ENCODE measurements at regions not wholly inside any gene's neighbourhood (a gene's known extent, or its start where the extent isn't known, plus 50 kb on each side); places are given as distances from the start of the nearest gene placed in this dataset.

GRCh38 chr5:124849774-124850173, 103.3 kb upstream of the ZNF608 start:
- Mint-ChIP-seq H3K27ac (no peak overlapping the region), H3K4me3 (no peak overlapping the region), H3K36me3 (no peaks in the 10 kb centered on the region), H3K27me3 (ENCODE audit: low read depth) (peaks cover 3% of the 10 kb centered on the region), H3K9me3 (peaks cover 4% of the 10 kb centered on the region), H3K4me1 (no peaks in the 10 kb centered on the region)
- no peak for TF ChIP-seq CTCF (IDR thresholded peaks at IDR 0.05; ENCODE audit: unreplicated experiment)
- no peak for DNase-seq (ENCODE audit: low spot score in 2 of 2, unreplicated experiment in 2 of 2)

- no peak overlapping the region for H3K4me3 Mint-ChIP-seq
- TF ChIP-seq CTCF (IDR thresholded peaks at IDR 0.05; ENCODE audit: unreplicated experiment), result no peak
These were observed 110.3 kb upstream of the ZNF608 start for GRCh38 chr5:124856726-124857125.

DNA sequence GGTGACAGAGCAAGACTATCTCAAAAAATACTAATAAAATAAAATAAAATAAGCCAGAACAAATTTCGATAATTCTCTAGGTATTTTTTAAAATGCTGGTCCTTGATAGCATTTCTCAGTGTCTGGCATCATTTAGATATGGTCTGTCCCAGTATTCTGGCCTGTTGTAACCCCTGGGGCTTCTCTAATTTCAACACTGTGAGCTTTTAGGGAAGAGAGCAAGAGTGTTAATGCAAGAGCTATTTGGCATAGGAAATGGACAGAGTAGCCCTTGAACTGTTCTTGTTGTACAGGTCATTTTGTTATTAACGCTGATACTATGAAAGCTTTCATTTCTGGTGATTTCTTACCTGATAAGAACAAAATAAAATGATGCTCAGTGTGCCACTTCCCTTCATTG, 112.2 kb upstream of the ZNF608 start:
- no peak for DNase-seq (ENCODE audit: low spot score in 2 of 2, unreplicated experiment in 2 of 2)
- no peaks in the 10 kb centered on the region for H3K36me3 Mint-ChIP-seq
- H3K27ac Mint-ChIP-seq, result no peak overlapping the region
- no peak for TF ChIP-seq CTCF (IDR thresholded peaks at IDR 0.05; ENCODE audit: unreplicated experiment)
- no peaks in the 10 kb centered on the region for H3K27me3 Mint-ChIP-seq (ENCODE audit: low read depth)
- H3K4me1 Mint-ChIP-seq, result peaks cover 4% of the 10 kb centered on the region
- H3K4me3 Mint-ChIP-seq, result no peak overlapping the region
- H3K9me3 Mint-ChIP-seq, result peaks cover 4% of the 10 kb centered on the region

More at GRCh38 chr5:124856726-124857125, 110.3 kb upstream of the ZNF608 start:
- Mint-ChIP-seq H3K27me3 (ENCODE audit: low read depth) (no peaks in the 10 kb centered on the region), H3K36me3 (no peaks in the 10 kb centered on the region), H3K4me1 (peaks cover 4% of the 10 kb centered on the region), H3K27ac (no peak overlapping the region), H3K9me3 (peaks cover 4% of the 10 kb centered on the region)
- no peak for DNase-seq (ENCODE audit: low spot score in 2 of 2, unreplicated experiment in 2 of 2)

DNA sequence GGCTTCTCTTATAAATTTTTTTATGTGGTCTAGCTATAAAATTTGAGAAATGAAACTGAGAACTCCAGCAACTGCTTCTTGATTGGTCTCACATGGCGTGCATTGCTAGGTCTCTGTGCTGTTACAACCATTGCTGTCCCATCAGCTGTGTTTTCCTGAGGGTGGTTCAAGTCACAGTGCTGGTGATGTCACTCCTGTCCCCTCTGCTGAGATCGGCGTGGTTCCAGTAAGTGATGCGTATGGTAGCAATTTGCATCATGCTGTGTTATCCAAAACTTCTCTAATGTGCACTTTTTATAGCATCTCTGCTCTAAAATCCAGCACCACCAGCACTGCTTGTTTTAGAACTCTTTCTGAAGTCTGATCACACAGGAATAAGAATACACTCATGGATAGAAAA, 112.6 kb upstream of the ZNF608 start:
- TF ChIP-seq CTCF (IDR thresholded peaks at IDR 0.05; ENCODE audit: unreplicated experiment), result no peak
- Mint-ChIP-seq H3K4me1 (peaks cover 4% of the 10 kb centered on the region), H3K27me3 (ENCODE audit: low read depth) (no peaks in the 10 kb centered on the region), H3K36me3 (no peaks in the 10 kb centered on the region), H3K9me3 (peaks cover 4% of the 10 kb centered on the region), H3K4me3 (no peak overlapping the region), H3K27ac (no peak overlapping the region)
- DNase-seq (ENCODE audit: low spot score in 2 of 2, unreplicated experiment in 2 of 2), result no peak

DNA sequence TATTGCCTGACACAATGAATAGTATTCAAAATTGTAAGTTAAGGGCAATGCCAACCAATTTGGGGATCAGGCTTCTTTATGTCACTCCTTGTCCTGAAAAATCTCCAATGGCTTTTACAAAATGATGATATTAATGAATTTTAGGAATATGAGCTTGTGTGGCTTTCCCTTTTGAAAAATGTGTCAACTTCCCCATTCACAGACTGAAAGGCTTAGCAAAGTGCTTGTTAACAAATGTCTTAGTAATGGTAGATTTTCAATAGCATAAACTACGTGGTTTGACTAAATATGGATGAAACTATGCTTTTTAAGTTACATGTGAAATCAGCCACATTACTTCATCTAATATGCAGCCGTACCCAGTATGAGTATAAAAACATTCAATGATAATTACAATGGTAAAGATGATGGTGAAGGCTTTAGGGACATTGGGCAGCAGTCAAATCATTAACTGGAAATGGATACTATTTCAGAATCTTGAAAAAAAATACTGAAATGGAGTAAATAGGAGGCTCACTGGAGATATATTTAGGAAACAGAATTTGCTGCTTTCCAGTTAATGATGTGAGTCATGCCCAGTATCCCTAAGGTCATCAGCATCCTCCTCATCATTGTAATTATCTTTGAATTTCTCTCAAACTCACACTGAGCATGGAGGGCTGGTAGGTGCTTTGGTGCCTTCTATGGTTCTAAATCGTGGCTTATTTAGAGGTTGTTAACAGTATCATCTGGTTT, 113.3 kb upstream of the ZNF608 start:
- no peak for DNase-seq (ENCODE audit: low spot score in 2 of 2, unreplicated experiment in 2 of 2)
- H3K36me3 Mint-ChIP-seq, result no peaks in the 10 kb centered on the region
- peaks cover 4% of the 10 kb centered on the region for H3K9me3 Mint-ChIP-seq
- peaks cover 4% of the 10 kb centered on the region for H3K4me1 Mint-ChIP-seq
- H3K27me3 Mint-ChIP-seq (ENCODE audit: low read depth), result no peaks in the 10 kb centered on the region
- H3K27ac Mint-ChIP-seq, result no peak overlapping the region
- no peak overlapping the region for H3K4me3 Mint-ChIP-seq
- no peak for TF ChIP-seq CTCF (IDR thresholded peaks at IDR 0.05; ENCODE audit: unreplicated experiment)
